GM21447 (cell line): ENCODE measurements at regions not wholly inside any gene's neighbourhood (a gene's known extent, or its start where the extent isn't known, plus 50 kb on each side); places are given as distances from the start of the nearest gene placed in this dataset.
A peak's percentile ranks its signal among the peaks of the same experiment; 100 is the strongest.

ENCODE experiments used
- ATAC-seq: cut with Tn5 transposase; IDR thresholded peaks from one replicate; pipeline ENCODE4 v1.9.1; 2021; ENCODE audit not compliant: unreplicated experiment

DNA sequence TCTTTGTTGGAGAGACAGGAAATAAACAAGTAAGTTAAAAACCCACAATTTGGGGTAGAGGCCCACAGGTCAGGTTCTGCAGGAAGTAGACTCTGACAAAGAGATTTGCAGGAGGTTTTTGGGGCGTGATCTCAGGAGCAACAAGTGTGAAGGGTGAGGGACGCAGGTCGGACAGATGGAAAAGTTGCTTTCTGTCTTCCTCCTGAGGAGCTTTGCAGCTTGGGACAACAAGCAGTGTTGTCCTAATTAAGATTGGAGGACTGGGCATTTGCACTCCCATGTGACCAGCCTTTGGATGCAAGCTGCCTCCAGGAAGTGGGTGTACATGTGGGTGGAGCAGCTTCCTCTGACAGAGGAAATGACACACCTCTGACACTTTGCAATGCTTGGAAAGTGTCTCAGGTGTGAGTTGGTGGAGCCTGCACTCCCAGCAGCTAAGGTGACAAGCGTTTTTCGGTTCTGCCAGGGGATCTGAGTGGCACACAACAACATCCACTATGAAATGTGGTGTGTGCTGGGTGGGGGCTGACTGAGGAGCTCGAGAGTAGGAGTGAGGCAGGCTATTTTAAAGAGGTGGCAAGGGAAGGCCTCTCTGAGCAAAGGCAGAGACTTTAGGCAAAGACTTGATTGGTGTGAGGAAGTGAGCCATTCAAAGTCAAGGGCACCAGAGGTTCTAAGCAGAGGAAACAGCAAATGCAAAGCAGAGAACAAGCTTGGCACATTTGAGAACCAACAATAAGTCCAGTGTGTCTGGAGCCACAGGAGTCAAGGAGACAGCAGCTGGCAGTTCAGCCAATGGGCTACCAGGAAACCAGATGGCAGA lies 339.8 kb upstream of the GATB start:
- peak; percentile 62 for ATAC-seq

DNA sequence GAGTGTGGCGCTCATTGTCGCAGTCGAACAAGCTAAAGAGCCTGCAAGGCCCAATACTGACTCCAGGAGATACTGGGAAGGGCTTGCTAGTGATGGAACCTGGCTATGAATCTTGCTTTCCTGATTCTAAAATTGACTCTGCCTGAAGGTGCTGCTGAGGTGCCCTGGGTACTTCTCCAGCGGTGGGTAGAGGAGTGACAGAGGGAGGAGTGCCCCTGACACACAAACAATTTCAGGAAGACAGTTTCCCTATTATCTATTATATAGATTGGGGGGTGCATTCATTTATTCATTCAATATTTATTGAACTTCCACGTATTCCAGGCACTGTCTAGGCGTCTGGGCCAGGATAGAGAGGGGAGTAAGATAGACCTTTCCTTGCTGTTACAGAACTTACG lies 339.2 kb upstream of the GATB start:
- no peak for ATAC-seq

GRCh38 chr4:152099555-152099954 lies 338.7 kb upstream of the GATB start:
- no peak for ATAC-seq

- no peak for ATAC-seq
These were observed 338.2 kb upstream of the GATB start for GRCh38 chr4:152099061-152099425.

DNA sequence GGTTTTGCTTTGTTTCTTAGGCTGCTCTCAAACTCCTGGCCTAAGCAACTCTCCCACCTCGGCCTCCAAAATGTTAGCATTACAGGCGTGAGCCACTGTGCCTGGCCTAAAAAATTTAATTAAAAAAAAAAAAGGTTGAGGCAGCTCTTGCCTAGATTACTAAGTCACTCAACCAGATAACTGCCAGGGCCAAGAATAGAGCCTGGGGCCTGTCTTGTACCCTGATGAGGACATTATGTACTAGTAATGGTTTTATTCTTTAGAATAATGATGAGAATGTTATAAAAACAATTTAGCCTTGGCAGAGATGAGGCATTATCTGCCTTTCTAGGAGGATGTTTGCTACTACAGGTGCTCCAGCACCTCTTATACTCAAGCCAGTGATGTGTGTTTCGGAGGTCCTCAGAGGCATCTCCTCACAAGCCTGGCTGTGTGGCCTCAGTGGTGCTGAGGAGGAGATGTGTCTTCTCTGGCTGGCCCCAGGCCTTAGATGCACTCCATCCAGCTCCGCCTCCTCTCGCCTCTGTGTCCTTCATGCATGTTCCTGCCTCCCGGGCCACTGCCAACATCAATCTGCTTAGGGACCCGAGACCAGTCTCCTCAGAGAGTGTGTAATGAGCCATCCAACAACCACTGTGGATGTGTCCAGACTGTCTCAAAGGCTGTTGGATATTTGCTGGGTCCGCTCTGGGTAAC lies 337.7 kb upstream of the GATB start:
- no peak for ATAC-seq

GRCh38 chr4:152097371-152097770 lies 336.6 kb upstream of the GATB start:
- ATAC-seq, result no peak

GRCh38 chr4:152095701-152096070 lies 334.9 kb upstream of the GATB start:
- no peak for ATAC-seq

- no peak for ATAC-seq
These were observed 334.3 kb upstream of the GATB start for GRCh38 chr4:152094970-152095700.

GRCh38 chr4:152091405-152091804 lies 330.6 kb upstream of the GATB start:
- ATAC-seq, result no peak

GRCh38 chr4:152090543-152090942 lies 329.7 kb upstream of the GATB start:
- no peak for ATAC-seq

DNA sequence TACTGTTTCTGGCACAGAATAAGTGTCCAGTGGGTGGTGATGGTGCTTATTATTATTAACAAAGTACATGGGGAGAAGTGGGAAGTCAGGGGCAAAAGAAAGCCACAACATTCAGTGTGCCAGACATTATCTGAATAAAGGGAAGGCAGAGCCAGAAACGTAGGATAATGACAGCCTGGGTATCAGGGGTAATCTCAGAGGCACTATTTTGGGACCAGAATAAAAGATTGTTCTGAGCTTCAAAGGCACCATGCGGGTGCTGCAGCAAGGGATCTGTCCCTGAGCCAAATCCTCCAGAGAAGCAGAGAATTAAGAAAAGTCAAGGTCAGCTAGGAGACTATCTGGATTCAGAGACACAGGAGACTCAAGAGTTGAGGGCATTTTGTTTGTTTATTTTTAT lies 328.8 kb upstream of the GATB start:
- no peak for ATAC-seq

GRCh38 chr4:152087335-152087734 lies 326.5 kb upstream of the GATB start:
- no peak for ATAC-seq

- no peak for ATAC-seq
These were observed 324.9 kb upstream of the GATB start for GRCh38 chr4:152085657-152086056.

DNA sequence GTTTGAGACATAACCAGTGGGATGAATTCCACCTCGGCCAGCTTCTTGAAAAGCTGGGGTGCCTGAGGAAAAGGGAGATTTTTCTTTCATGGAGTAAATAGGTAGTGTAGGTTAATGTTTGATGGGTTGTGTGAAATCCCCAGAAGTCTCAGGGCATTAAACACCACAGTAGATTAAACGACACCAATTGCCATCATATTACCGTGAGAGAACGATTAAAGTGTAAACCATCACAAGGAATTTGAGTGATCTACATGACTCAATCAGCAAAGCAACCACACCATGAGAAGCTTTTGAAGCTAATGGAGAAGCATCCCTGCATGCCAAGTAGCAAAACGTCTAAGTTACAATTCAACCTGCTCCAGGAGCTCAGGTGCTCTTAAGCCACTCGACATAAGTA lies 322.5 kb upstream of the GATB start:
- ATAC-seq, result no peak

DNA sequence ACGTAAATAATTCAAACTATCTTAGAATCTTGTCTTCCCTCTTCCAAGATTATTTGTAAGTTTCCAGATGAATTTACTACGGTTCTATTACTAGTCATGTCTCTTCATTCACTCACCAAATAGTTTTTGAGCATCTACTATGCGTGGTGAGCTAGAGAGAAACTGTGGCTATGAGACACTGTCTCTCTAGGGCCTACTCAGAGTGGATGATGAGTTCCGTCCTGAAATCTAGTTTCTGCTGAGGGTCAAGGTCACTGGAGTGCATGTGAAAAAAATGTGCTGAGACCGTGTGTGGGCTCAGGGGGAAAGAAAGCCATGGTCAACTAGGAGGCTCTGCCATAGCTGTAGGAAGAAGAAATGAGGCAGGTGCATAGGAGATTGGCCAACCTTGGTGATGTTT lies 320.2 kb upstream of the GATB start:
- no peak for ATAC-seq

DNA sequence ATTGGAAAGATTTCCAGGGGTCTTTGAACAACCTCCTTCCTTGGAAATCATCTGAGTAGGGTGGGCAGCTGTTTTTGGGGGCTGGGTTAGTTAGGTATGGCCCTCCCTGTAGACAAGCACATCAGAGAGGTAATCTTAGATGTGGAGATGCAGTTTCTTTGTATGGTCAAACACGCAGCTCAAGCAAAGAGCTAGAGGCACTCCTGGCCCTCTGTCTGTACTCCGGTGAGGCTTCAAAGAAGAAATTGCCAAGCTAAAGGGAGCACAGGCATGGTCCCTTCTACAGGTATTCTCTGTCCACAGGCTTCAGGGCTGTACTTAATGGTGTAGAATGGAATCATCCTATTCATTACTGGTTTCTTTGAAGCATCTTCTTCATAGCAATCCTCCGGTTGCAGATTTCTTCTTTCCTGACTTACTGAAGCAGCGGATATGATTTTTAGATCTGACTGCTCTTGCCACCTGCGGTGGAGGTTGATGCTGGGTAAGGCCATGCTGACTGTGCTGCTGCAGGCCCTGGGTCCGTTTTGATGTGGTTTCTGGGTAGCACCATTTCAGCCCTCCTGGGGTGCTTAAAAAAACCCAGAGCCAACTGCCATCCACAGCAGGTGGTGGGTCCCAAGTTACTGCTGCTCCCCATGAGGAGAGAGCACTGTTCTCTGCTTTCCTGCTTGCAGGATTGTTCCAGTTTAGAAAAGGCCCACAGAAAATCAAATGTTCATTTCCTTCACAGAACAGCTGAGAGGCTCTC lies 318.9 kb upstream of the GATB start:
- ATAC-seq, result no peak

GRCh38 chr4:152079079-152079478 lies 318.3 kb upstream of the GATB start:
- ATAC-seq, result no peak

DNA sequence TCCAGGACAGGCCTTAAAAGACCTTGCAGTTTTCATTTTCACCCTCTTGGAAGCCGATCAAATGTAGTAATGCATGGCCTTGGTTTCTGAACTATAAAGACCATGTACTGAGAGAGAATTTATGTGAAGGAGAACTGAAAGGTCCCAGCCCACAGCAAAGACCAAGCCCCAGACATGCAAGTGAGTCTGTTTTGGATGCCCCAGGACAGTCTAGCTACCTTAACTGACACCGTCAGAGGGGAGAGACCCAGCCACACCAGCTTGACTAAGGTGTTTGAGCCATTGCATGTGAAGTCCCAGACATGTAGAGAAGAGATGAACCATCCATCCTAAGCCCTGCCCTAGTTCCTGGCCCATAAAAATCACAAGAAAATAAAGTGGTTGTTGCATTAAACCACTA lies 316.8 kb upstream of the GATB start:
- no peak for ATAC-seq

- ATAC-seq, result no peak
These were observed 314.6 kb upstream of the GATB start for GRCh38 chr4:152075253-152075928.

- ATAC-seq, result no peak
These were observed 313.8 kb upstream of the GATB start for GRCh38 chr4:152074573-152074972.

GRCh38 chr4:152074088-152074437 lies 313.3 kb upstream of the GATB start:
- no peak for ATAC-seq
